IPS-NIHi7 (cell line): ENCODE measurements at regions not wholly inside any gene's neighbourhood (a gene's known extent, or its start where the extent isn't known, plus 50 kb on each side); places are given as distances from the start of the nearest gene placed in this dataset.
"Not testable (repeated sequence)": the region's sequence is repeated elsewhere in the genome, so short reads cannot be mapped to it uniquely, and the experiment has no call there.

ENCODE experiments used
- DNase-seq: peaks from one replicate; pipeline ENCODE4 v3.0.0; 2012; ENCODE audit warnings: mixed read lengths; ENCODE audit errors: extremely low spot score

DNA sequence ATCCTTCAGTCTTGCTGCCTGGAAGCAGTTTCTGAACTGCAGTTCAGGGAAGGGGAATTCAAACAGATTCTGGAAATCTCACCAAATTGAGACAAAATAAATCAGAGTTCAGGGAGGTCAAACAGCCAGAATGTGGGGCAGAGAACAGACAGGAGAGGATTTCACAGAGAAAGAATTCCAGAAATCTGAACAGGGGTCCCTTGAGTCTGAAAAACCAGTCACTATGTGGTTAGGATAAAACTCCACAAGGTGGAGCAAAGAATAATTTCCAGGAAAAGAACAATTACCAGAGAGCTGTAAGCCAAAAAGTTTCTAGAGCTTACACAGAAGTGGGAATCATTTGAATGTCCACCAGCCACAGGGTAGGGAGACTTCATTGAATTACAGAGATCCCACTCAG, 84.7 kb downstream of the URB2 start:
- DNase-seq = no peak

DNA sequence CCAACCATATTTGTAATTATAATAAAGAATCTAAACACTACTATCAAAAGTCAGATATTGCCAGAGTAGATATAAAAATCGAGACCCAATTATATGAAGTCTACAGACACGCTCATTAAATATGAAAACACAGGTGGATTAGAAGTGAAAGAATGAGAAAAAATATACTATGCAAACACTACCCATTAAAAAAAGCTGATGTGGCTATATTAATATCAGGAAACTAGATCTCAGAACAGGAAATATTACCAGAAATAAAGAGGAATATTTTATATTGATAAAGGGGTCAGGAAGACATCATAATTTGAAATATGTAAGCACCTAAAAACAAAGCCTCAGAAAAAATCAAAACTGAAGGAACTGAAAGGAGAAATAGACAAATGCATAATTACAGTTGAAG, 88.3 kb downstream of the URB2 start:
- no peak for DNase-seq

DNA sequence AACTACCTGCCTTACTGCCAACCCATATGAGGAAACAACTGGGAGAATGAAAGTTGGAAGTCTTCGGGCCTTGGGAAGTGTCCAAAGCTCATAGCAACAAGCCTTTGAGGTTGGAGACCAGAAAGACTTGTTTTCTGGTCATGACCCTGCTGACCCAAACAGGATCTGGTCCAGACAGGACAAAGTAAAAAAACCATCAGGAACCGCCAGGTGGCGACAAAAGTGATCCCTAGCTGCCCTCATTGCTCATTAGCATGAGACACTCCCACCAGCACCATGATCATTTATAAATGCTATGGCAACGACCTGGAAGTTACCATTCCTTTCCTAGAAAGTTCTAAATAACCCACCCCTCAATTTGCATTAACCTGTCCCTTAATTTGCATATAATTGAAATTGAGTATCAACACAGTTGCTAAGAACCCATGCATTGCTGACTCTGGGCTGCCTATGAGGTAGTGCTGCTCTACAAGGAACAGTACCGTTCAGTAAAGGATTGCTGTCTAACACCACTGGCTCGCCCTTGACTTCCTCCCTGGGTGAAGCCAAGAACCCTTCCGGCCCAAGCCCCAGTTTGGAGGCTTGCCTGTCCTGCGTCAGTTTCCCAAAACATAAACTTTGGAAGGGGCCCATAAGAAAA, 89.0 kb downstream of the URB2 start:
- DNase-seq = no peak

DNA sequence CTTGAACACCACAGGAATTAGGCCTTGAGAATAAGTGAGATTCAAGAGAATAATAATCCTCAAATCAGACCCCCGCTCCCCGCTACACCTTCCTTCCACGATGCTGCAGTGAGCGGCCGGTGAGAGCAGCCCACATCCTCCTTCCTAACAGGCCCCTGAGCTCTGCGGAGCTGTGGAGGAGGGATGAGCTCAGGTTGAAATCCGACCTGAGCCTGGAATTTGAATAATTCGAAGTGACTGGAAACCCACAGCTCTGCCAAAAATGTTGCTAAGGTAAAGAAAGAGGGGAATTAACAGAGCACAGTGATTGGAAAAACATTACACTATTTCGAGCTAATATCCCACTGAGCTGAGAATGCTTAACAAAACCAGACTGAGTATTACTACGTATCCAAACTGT, 90.0 kb downstream of the URB2 start:
- peak; percentile 78 for DNase-seq

DNA sequence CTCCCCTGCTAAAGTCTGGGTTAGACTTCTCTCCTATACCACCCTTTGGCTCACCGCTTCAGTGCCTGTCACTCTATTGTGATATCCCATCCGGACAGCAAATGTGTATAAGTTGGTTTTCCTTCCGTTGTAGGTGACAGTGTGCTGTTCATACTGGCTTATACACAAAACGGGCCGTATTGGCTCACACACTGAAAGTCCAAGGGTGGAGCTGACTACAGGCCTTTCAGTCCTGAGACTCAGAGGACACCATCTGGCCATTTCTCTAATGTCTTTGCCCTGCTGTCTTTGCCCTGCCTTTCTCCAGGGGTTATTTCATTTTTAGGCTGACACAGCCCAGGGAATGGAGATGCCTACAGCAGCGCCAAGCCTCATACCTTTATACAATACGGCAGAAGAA, 90.7 kb downstream of the URB2 start:
- peak; percentile 9 for DNase-seq

DNA sequence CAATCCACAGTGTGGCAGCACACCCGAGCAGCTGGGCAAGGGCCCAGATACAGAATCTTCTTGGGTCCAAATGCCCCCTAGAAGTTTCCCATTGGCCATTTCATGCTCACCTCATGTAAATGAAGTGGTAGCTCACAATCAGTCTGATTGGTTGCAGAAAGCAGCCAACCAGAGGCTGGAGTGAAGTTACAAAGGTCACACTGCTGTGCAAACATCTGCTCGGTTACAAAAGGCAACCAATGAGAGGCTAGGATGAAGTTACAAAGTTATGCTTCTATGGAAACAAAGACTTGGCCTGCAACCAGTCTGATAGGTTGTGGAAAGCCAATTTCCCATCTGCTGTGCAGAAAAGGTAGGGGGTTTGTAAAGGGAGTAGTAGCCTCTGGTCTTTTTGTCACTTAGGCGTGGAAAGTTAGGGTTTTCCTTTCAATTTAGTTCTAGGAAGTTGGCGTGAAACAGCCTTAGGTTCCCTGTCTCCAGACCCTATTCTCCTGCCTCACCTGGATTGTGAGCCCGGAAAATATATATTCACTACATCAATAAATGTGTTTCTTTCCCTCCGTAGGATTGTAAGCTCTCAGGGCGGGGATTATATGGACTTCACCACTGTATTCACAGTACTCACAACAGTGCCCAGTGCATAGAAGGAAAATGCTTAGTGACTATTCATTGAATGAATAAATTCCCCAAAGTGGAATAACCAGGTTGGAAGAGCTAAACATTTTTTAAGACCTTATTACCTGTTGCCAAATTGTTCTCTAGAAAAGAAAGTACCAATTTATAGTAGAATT, 91.9 kb downstream of the URB2 start:
- no peak for DNase-seq

DNA sequence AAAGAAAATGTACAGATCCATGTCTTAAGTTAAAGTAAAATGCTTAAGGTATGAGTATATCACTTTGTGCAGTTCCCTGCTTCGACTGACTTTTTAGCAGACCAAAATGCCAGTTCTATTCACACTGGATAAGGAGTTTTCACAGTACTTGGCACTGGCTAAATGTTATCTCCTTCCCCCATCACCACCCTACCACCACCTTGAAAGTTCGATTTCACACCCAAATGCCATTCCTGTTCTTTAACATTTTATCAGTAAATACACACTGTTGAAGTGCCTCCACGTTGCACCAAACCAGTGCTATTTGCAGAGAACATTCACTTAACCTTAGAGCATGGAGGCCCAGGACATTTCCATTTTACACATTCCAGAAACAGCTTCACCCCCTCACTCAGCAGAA, 100.0 kb downstream of the URB2 start:
- no peak for DNase-seq

DNA sequence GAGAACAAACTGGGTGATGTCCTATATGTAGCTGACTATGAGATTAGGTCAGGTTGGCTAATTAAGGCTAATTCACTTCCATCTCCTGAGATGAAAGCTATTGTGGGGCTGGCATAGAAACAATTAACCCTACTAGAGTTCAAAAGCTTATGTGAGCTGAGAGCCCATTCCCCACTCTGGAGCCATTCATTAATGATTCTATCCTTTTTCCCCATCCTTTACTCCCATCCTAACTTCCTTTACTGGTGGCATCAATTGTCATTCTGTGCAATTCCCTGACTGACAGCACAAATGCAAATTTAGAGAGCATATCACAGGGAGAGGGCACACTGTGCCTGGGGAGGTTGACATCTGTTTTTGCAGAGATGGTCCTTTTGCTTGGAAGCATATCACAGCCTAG, 103.9 kb downstream of the URB2 start:
- DNase-seq = no peak

DNA sequence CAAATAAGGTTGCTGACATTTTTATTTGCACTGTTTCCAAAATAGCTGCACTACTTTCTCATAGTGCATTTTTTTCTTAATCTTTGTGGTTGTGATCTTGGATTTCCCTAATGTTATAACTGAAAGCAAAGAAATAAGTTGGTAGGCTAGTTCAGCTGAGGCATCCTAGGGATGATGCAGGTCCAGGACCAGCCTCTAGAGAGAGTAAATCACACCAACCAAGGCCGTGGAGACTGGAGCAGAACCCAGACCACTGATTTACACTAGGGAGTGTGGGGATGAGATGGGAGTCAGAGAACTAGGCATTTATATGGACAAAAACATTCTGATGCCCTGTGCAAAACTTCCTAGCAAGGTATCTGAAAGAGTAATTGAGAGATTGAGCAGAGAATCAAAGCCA, 104.5 kb downstream of the URB2 start:
- peak; percentile 12 for DNase-seq

DNA sequence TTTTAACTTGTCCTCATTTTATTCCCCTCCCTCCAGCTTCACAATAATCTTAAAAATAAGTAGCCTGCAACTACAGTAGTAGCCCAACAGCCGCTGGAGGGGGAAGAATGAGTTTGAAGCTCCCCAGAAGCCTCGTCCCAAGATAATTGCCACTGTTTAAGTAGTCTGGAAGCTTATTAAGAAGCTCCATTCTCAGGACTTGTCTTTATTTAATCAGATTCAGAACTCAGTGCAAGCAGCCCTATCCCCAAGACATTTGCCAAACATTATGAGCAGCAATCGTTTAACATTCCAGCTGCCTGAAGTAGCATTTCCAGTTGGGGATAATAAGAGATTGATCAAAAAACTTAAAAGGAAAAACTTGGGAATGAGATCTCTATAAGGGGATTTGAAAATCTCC, 106.0 kb downstream of the URB2 start:
- DNase-seq = no peak

DNA sequence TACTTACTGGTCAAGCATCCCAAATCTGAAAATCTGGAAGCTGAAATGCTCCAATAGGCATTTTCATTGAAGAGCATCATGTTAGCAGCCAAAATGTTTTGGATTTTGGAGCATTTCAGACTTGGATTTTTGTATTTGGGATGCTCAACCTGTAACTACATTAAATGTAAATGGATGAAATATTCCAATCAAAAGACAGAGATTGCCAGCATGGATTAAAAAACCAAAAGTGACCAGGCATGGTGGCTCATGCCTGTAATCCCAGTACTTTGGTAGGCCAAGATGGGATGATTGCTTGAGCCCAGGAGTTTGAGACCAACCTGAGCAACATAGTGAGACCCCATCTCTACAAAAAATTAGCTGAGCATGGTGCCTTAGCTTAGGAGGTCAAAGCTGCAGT, 110.3 kb downstream of the URB2 start:
- no peak for DNase-seq

DNA sequence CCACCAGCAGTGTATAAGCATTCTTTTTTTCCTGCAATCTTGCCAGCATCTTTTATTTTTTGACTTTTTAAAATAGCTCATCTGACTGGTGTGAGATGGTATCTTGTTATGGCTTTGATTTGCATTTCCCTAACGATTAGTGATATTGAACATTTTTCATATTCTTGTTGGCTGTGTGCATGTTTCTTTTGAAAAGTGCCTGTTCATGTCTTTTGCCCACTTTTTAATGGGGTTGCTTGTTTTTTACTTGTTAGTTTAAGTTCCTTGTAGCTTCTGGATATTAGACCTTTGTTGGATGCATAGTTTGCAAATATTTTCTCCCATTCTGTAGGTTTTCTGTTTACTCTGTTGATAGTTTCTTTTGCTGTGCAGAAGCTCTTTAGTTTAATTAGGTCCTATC, 116.6 kb downstream of the URB2 start:
- not testable (repeated sequence) for DNase-seq

DNA sequence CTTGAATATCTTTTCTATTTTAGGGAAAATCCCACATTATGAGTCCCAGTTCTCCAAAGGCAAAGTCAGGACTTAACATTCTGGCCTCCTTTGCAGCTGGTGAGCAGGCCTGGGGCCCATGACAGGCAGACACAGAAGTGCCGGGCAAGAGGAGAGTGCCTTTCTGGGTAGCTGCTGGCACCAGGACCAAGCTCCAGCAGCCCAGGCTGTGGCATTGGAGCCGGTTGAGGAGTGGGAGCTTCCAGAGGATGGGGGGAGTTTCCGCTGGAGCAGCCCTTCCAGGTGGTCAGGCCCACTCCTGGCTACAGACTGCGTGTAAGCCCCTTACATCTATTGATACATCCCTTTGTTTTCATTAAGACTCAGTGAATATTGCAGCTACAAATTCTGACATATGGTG, 123.9 kb downstream of the URB2 start:
- no peak for DNase-seq

DNA sequence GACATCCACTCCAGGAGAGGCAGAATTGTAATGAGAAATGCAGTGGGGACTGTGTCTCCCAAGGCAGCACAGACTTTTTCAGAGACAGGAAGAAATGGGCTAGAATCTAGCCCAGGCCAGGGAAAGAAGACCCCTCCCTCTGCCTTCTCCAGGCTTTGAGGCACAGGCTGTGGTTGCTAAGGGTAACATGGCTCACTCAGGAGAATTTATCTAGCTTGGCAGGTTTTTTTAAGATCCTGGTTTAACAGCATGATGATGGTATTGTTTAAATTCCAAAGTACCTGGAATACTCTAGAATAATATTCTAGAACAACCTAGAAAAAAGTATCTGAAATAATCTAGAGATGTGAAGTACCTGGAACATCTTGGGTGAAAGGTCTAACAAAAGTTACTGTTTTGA, 125.6 kb downstream of the URB2 start:
- DNase-seq = no peak

DNA sequence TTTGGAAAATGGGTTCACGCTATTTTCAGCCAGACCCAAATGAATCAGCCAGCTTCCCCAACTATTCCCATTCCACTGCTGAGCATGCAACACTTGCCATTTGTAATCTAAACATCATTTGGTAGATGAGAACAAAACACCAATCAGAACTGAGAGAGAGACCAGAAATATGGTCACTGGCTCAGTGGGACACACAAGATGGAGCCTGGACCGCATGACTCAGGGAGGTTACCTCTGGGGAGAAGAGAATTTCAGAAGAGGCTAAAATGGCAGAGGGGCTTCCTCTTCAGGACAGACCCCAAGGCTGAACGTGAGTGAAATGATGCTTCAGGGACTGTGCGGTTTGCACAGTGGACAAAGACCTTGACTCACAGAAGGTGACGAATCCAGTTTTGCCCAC, 126.6 kb downstream of the URB2 start:
- DNase-seq = no peak

DNA sequence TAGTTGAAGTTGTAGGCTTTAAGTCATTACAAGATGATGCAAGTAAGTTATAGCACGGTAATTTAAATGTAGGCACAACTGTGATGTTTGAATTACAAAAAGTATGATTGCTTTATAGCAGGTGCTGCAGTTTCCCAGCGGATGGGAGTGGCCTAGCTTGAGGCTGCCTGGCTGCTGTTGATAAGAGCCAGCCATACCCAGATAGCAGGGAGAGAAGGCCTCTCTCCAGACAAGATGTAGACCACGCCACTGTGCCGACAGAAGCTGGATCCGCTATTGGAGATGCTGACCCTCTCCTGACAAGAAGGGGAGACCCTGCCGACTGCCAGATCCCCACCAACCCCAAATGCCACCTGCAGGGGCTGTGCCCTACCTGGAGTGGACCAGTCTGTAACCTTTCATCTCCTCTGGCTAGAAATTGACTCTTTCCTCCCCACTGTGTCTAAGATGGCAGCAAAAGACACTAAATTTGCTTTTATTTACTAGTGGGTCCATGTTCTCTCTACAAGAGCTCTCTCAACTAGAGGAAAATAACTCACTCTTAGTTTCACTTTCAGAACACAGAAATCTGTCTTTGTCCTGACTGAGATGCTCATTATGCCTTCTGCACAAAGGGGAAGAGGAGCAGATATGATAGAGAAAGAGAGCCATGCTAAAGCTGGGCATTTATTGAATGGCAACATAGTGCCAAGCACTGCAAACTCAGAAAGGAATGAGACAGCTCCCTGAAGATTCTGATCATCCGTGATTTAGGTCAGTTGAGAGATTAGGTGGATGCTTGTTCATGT, 127.9 kb downstream of the URB2 start:
- DNase-seq = no peak

DNA sequence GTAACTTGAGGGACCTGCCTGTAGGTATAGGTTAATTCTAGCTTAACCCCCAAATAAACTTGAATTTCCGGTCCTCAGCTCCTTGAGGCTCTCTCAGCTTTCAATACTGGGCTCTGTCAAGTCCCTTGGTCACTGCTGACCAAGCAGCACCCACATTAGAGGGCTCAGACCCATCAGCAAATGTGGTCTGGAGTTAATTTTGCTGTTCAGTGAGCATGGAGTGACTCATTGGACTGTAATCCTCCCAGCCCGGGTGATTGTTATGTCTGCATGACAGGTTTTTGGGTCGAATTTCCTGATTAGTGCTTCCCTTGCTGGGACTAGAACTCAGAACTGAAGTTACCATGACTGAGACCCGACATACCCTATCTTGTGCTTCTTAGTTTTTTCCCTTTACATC, 130.6 kb downstream of the URB2 start:
- DNase-seq = no peak

DNA sequence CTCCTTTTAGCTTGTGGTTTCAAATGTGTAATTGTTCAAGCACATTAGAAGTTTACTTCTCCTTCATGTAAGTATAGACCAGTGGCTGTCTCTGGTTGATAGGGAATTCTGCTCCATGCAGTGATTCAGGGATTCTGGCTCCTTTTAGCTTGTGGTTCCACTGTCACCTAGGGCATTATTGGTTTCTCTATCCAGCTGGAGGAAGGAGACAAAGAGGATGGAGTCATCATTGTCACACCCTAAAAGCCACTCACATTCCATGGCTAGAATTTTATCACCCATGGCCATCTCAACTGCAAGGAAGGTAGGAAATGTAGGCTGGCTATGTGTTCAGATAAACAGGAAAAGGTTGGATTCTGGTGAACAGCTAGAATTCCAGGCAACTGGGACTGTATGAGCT, 131.2 kb downstream of the URB2 start:
- DNase-seq = no peak

DNA sequence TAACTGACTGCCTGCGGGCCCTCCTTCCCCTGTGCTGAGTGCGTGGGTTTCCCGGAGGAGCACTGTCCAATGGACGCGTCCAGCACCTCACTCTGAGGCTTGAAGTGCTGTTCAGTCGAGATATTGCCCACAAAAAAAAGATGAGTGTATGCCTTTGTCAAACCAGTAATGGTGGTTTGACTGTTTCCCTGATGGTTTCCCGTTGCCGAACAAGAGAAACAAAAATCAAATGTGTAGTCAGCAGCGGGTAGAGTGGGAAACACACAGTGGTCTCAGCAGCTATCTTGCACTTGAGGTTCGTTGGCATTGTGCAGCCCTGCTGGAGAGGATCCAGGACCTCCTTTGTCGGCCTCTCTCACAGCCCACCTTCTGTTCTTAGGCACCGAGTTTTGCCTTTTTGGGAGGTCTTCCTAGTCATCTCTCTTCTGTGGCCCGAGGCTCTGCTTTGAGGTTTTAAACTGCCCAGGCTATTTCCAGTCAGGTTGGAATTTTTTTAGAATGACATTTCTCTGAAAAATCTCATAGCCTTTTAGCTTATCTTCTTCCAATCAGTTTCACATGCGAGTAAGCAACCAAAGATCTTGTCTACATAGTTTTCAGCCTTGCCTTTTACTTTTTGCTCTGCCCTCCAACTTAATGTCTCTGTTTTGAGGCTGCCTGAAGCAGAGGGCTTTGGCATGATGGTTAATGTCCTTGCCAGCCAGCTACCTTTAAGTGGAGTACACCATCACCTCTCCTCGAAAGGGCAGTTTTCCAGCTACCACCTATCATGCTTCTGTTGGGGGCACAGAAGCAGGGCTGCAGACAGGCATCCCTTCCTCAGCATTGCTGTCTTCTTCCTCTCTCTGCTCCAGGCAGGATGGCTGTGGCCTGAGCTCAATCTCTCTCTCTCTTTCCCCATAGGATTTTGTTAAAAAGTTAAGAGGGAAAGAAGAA, 132.3 kb downstream of the URB2 start:
- DNase-seq = no peak

DNA sequence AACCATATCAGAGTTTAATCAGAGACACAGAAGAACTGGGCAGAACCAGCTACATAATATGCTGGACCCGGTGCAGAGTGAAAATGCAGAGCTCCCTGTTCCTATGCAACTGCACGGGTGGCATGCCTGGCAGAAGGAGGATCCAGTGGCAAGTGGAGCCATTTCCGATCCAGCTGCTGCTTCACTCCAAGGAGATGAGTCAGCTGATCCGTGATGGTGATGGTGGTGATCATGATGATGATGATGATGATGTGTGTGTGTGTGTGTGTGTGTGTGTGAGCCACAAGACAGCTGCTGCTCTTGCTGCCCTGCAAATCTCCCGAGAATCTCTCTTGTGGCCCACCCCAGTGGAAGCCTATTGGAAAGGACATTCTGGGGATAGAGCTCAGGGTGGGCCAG, 133.0 kb downstream of the URB2 start:
- no peak for DNase-seq

DNA sequence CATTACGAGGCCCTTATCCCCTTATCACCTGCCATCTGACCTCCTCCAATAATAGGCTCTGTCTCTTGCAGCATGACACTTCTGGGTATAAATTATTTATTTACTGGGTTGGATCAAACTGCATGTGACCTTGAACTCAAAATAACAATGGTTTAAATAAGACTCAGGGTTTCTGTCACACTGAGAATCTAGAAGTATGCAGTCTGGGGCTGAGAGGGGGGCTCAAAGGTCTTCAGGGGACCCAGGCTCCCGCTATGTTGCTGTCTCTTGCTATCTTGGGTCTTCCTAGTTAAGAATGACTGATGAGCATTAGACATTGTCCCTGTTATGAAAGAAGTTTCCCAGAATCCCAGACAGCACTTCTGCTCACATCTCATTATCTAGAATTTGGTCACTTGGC, 133.5 kb downstream of the URB2 start:
- no peak for DNase-seq

DNA sequence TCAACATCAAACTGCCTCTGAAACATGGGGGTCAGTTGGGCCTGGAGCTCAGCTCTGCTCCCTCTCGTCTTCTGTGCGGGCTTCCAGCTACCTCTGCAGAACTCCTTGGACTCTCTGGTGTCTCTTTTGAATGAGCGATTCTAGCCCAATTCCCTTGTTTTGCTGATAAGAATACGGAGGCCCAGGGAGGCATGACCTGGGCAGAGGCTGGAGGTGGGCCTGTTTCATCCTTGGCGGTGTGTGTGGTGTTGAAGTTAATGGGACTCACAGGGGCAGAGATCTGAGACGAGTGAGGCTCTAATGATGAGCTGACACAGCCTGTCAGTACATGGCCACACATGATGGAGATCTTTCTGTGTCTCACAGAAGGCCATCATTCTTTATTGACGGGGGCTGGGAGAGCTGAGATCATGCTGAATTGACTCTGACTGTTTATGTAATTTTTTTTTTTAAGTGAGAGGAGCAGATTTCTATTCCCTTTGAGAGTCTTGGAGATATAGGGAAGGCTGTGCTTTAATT, 134.5 kb downstream of the URB2 start:
- no peak for DNase-seq
